Muscle layer of colon (tissue), 2 donors: ENCODE measurements at regions not wholly inside any gene's neighbourhood (a gene's known extent, or its start where the extent isn't known, plus 50 kb on each side); places are given as distances from the start of the nearest gene placed in this dataset.
"Not testable (repeated sequence)": the region's sequence is repeated elsewhere in the genome, so short reads cannot be mapped to it uniquely, and the experiment has no call there.

Source experiments
- H3K27ac ChIP-seq: one replicate; pipeline ENCODE4 v1.7.0; 2013; ENCODE audit warnings: low read depth, mild to moderate bottlenecking, low read length, moderate library complexity
- H3K27me3 ChIP-seq, 2 donors: one replicate each; pipeline ENCODE4 v1.7.0; 2013; ENCODE audit warnings: low read length in 2 of 2, mild to moderate bottlenecking in 2 of 2; ENCODE audit not compliant: insufficient read depth in 2 of 2, control insufficient read depth in 1 of 2
- H3K36me3 ChIP-seq: one replicate; pipeline ENCODE4 v1.7.0; 2013; ENCODE audit warnings: mild to moderate bottlenecking, low read length; ENCODE audit not compliant: insufficient read depth
- H3K4me1 ChIP-seq: one replicate; pipeline ENCODE4 v1.7.0; 2013; ENCODE audit warnings: mild to moderate bottlenecking, low read length; ENCODE audit not compliant: insufficient read depth
- H3K4me3 ChIP-seq, 2 donors: one replicate each; pipeline ENCODE4 v1.7.0; 2013; ENCODE audit warnings: low read length in 2 of 2, low read depth in 1 of 2, mild to moderate bottlenecking in 1 of 2, moderate library complexity in 1 of 2
- H3K9ac ChIP-seq: one replicate; pipeline ENCODE4 v1.7.0; 2013; ENCODE audit warnings: low read length
- H3K9me3 ChIP-seq: one replicate; pipeline ENCODE4 v1.7.0; 2013; ENCODE audit warnings: mild to moderate bottlenecking, low read length
- donor health status: abdominal sarcoma.
- donor health status: Adenocarcinoma of cecum.

GRCh38 chr22:44639891-44640617, 62.0 kb upstream of the PRR5 start:
- Histone ChIP-seq H3K4me3 (no peak overlapping the region), H3K36me3 (no peaks in the 10 kb centered on the region), H3K4me1 (peaks cover 4% of the 10 kb centered on the region), H3K9ac (no peak overlapping the region), H3K27ac (no peak overlapping the region), H3K27me3 (peaks cover 0 to 3% of the 10 kb centered on the region in 2 donors), H3K9me3 (no peaks in the 10 kb centered on the region)

GRCh38 chr22:44638971-44639760, 62.8 kb upstream of the PRR5 start:
- no peak overlapping the region for H3K27ac ChIP-seq
- peaks cover 4% of the 10 kb centered on the region for H3K4me1 ChIP-seq
- H3K9me3 ChIP-seq, result no peaks in the 10 kb centered on the region
- H3K4me3 ChIP-seq, result no peak overlapping the region
- H3K27me3 ChIP-seq, result peaks cover 0 to 3% of the 10 kb centered on the region in 2 donors
- H3K36me3 ChIP-seq, result no peaks in the 10 kb centered on the region
- no peak overlapping the region for H3K9ac ChIP-seq

- not testable (repeated sequence) for H3K4me3 ChIP-seq, H3K9ac ChIP-seq, H3K27me3 ChIP-seq, H3K27ac ChIP-seq, H3K36me3 ChIP-seq, H3K9me3 ChIP-seq, H3K4me1 ChIP-seq
Observed at GRCh38 chr22:44636502-44637206, 65.3 kb upstream of the PRR5 start.

GRCh38 chr22:44635567-44635966, 66.4 kb upstream of the PRR5 start:
- H3K9me3 ChIP-seq, H3K36me3 ChIP-seq, H3K4me3 ChIP-seq, H3K27ac ChIP-seq, H3K4me1 ChIP-seq, H3K27me3 ChIP-seq, H3K9ac ChIP-seq: not testable (repeated sequence)

- Histone ChIP-seq H3K27me3 (peaks cover 0 to 1% of the 10 kb centered on the region in 2 donors), H3K27ac (no peak overlapping the region), H3K4me3 (no peak overlapping the region), H3K4me1 (no peaks in the 10 kb centered on the region), H3K9ac (no peak overlapping the region), H3K36me3 (no peaks in the 10 kb centered on the region), H3K9me3 (no peaks in the 10 kb centered on the region)
Observed at GRCh38 chr22:44634426-44635321, 67.3 kb upstream of the PRR5 start.

GRCh38 chr22:44633647-44634046, 68.4 kb upstream of the PRR5 start:
- Histone ChIP-seq H3K4me1 (no peaks in the 10 kb centered on the region), H3K27me3 (no peaks in the 10 kb centered on the region), H3K36me3 (no peaks in the 10 kb centered on the region), H3K9ac (no peak overlapping the region), H3K9me3 (no peaks in the 10 kb centered on the region), H3K27ac (no peak overlapping the region), H3K4me3 (no peak overlapping the region)

GRCh38 chr22:44632541-44633396, 69.2 kb upstream of the PRR5 start:
- Histone ChIP-seq H3K36me3 (no peaks in the 10 kb centered on the region), H3K27me3 (no peaks in the 10 kb centered on the region), H3K4me3 (no peak overlapping the region), H3K27ac (no peak overlapping the region), H3K9me3 (no peaks in the 10 kb centered on the region), H3K9ac (no peak overlapping the region), H3K4me1 (no peaks in the 10 kb centered on the region)

GRCh38 chr22:44630826-44631225, 71.2 kb upstream of the PRR5 start:
- H3K27me3 ChIP-seq, result no peaks in the 10 kb centered on the region
- no peak overlapping the region for H3K27ac ChIP-seq
- H3K9ac ChIP-seq, result no peak overlapping the region
- no peaks in the 10 kb centered on the region for H3K36me3 ChIP-seq
- H3K9me3 ChIP-seq, result no peaks in the 10 kb centered on the region
- no peaks in the 10 kb centered on the region for H3K4me1 ChIP-seq
- no peak overlapping the region for H3K4me3 ChIP-seq

GRCh38 chr22:44628835-44629234, 73.2 kb upstream of the PRR5 start:
- Histone ChIP-seq H3K4me3 (no peak overlapping the region), H3K27me3 (no peaks in the 10 kb centered on the region), H3K9me3 (no peaks in the 10 kb centered on the region), H3K9ac (no peak overlapping the region), H3K4me1 (no peaks in the 10 kb centered on the region), H3K27ac (no peak overlapping the region), H3K36me3 (no peaks in the 10 kb centered on the region)

GRCh38 chr22:44628273-44628672, 73.7 kb upstream of the PRR5 start:
- Histone ChIP-seq H3K27me3 (no peaks in the 10 kb centered on the region), H3K9ac (no peak overlapping the region), H3K4me3 (no peak overlapping the region), H3K4me1 (no peaks in the 10 kb centered on the region), H3K36me3 (no peaks in the 10 kb centered on the region), H3K9me3 (no peaks in the 10 kb centered on the region), H3K27ac (no peak overlapping the region)
